Neuron (in vitro differentiated cells): ENCODE measurements at regions not wholly inside any gene's neighbourhood (a gene's known extent, or its start where the extent isn't known, plus 50 kb on each side); places are given as distances from the start of the nearest gene placed in this dataset.

Experiments
- H2AFZ ChIP-seq: one replicate; pipeline ENCODE4 v1.6.1; 2013; ENCODE audit warnings: low read depth, mild to moderate bottlenecking, inconsistent platforms, low read length, moderate library complexity
- H3K27me3 ChIP-seq: one replicate; pipeline ENCODE4 v1.6.1; 2013; ENCODE audit warnings: low read length; ENCODE audit not compliant: insufficient read depth
- H3K36me3 ChIP-seq: one replicate; pipeline ENCODE4 v1.6.1; 2013; ENCODE audit warnings: low read length; ENCODE audit not compliant: insufficient read depth
- H3K4me1 ChIP-seq: one replicate; pipeline ENCODE4 v1.6.1; 2013; ENCODE audit warnings: low read length; ENCODE audit not compliant: insufficient read depth
- H3K4me3 ChIP-seq: 2 replicates; pipeline ENCODE4 v1.5.1; 2013; ENCODE audit warnings: mild to moderate bottlenecking, low read length, moderate library complexity
- H3K9me3 ChIP-seq: one replicate; pipeline ENCODE4 v1.6.1; 2013; ENCODE audit warnings: low read length

- no peaks in the 10 kb centered on the region for H3K9me3 ChIP-seq
- H3K36me3 ChIP-seq: no peaks in the 10 kb centered on the region
- H3K27me3 ChIP-seq: no peaks in the 10 kb centered on the region
Measured at GRCh38 chr3:147046916-147047315, 359.4 kb downstream of the ZIC4 start.

GRCh38 chr3:147038481-147038880 lies 367.9 kb downstream of the ZIC4 start:
- Histone ChIP-seq H3K9me3 (no peaks in the 10 kb centered on the region), H3K36me3 (no peaks in the 10 kb centered on the region), H3K4me3 (no peak overlapping the region), H3K4me1 (no peaks in the 10 kb centered on the region), H2AFZ (no peak overlapping the region), H3K27me3 (no peaks in the 10 kb centered on the region)

More at GRCh38 chr3:147046916-147047315, 359.4 kb downstream of the ZIC4 start:
- Histone ChIP-seq H3K4me3 (no peak overlapping the region), H2AFZ (no peak overlapping the region), H3K4me1 (peaks cover 10% of the 10 kb centered on the region)

GRCh38 chr3:147034359-147034758 lies 372.0 kb downstream of the ZIC4 start:
- no peak overlapping the region for H2AFZ ChIP-seq
- no peaks in the 10 kb centered on the region for H3K9me3 ChIP-seq
- no peaks in the 10 kb centered on the region for H3K36me3 ChIP-seq
- no peaks in the 10 kb centered on the region for H3K27me3 ChIP-seq
- no peaks in the 10 kb centered on the region for H3K4me1 ChIP-seq
- no peak overlapping the region for H3K4me3 ChIP-seq

- Histone ChIP-seq H3K4me1 (no peaks in the 10 kb centered on the region), H3K9me3 (no peaks in the 10 kb centered on the region), H3K4me3 (no peak overlapping the region), H2AFZ (no peak overlapping the region), H3K36me3 (no peaks in the 10 kb centered on the region), H3K27me3 (no peaks in the 10 kb centered on the region)
Measured at GRCh38 chr3:147030274-147030673, 376.1 kb downstream of the ZIC4 start.

- H3K4me1 ChIP-seq: no peaks in the 10 kb centered on the region
- H3K9me3 ChIP-seq: no peaks in the 10 kb centered on the region
- H3K36me3 ChIP-seq: no peaks in the 10 kb centered on the region
- no peak overlapping the region for H2AFZ ChIP-seq
- no peaks in the 10 kb centered on the region for H3K27me3 ChIP-seq
- H3K4me3 ChIP-seq: no peak overlapping the region
Measured at GRCh38 chr3:147015334-147015733, 391.0 kb downstream of the ZIC4 start.

- Histone ChIP-seq H3K9me3 (no peaks in the 10 kb centered on the region), H3K27me3 (no peaks in the 10 kb centered on the region), H3K4me3 (no peak overlapping the region), H2AFZ (no peak overlapping the region), H3K36me3 (no peaks in the 10 kb centered on the region), H3K4me1 (no peaks in the 10 kb centered on the region)
Measured at GRCh38 chr3:147008886-147009285, 397.5 kb downstream of the ZIC4 start.

GRCh38 chr3:147008458-147008857 lies 397.9 kb downstream of the ZIC4 start:
- H3K27me3 ChIP-seq: no peaks in the 10 kb centered on the region
- H2AFZ ChIP-seq: no peak overlapping the region
- no peak overlapping the region for H3K4me3 ChIP-seq
- H3K9me3 ChIP-seq: no peaks in the 10 kb centered on the region
- H3K4me1 ChIP-seq: no peaks in the 10 kb centered on the region
- no peaks in the 10 kb centered on the region for H3K36me3 ChIP-seq

GRCh38 chr3:147007736-147008245 lies 398.6 kb downstream of the ZIC4 start:
- H3K9me3 ChIP-seq: no peaks in the 10 kb centered on the region
- no peaks in the 10 kb centered on the region for H3K4me1 ChIP-seq
- H2AFZ ChIP-seq: no peak overlapping the region
- H3K27me3 ChIP-seq: no peaks in the 10 kb centered on the region
- no peak overlapping the region for H3K4me3 ChIP-seq
- no peaks in the 10 kb centered on the region for H3K36me3 ChIP-seq

GRCh38 chr3:147002721-147003120 lies 397.6 kb upstream of the PLSCR5 start:
- Histone ChIP-seq H3K9me3 (peaks cover 2% of the 10 kb centered on the region), H3K36me3 (no peaks in the 10 kb centered on the region), H2AFZ (no peak overlapping the region), H3K4me3 (no peak overlapping the region), H3K27me3 (no peaks in the 10 kb centered on the region), H3K4me1 (no peaks in the 10 kb centered on the region)

GRCh38 chr3:147000274-147000673 lies 395.1 kb upstream of the PLSCR5 start:
- Histone ChIP-seq H3K4me3 (no peak overlapping the region), H3K4me1 (no peaks in the 10 kb centered on the region), H3K9me3 (peaks cover 2% of the 10 kb centered on the region), H3K36me3 (no peaks in the 10 kb centered on the region), H2AFZ (no peak overlapping the region), H3K27me3 (no peaks in the 10 kb centered on the region)

GRCh38 chr3:146991907-146992306 lies 386.8 kb upstream of the PLSCR5 start:
- Histone ChIP-seq H3K4me3 (no peak overlapping the region), H3K4me1 (no peaks in the 10 kb centered on the region), H3K27me3 (no peaks in the 10 kb centered on the region), H3K36me3 (no peaks in the 10 kb centered on the region), H2AFZ (no peak overlapping the region), H3K9me3 (no peaks in the 10 kb centered on the region)

- Histone ChIP-seq H3K9me3 (no peaks in the 10 kb centered on the region), H2AFZ (no peak overlapping the region), H3K4me3 (no peak overlapping the region), H3K27me3 (no peaks in the 10 kb centered on the region), H3K4me1 (no peaks in the 10 kb centered on the region), H3K36me3 (no peaks in the 10 kb centered on the region)
Measured at GRCh38 chr3:146975476-146975875, 370.3 kb upstream of the PLSCR5 start.

GRCh38 chr3:146975032-146975431 lies 369.9 kb upstream of the PLSCR5 start:
- H3K4me3 ChIP-seq: no peak overlapping the region
- H2AFZ ChIP-seq: no peak overlapping the region
- no peaks in the 10 kb centered on the region for H3K36me3 ChIP-seq
- no peaks in the 10 kb centered on the region for H3K9me3 ChIP-seq
- no peaks in the 10 kb centered on the region for H3K27me3 ChIP-seq
- no peaks in the 10 kb centered on the region for H3K4me1 ChIP-seq

GRCh38 chr3:146974001-146974400 lies 368.9 kb upstream of the PLSCR5 start:
- Histone ChIP-seq H2AFZ (no peak overlapping the region), H3K4me1 (no peaks in the 10 kb centered on the region)

More at GRCh38 chr3:146974001-146974400, 368.9 kb upstream of the PLSCR5 start:
- Histone ChIP-seq H3K9me3 (no peaks in the 10 kb centered on the region), H3K4me3 (no peak overlapping the region), H3K27me3 (no peaks in the 10 kb centered on the region), H3K36me3 (no peaks in the 10 kb centered on the region)
